K562 (cell line): ENCODE measurements at regions not wholly inside any gene's neighbourhood (a gene's known extent, or its start where the extent isn't known, plus 50 kb on each side); places are given as distances from the start of the nearest gene placed in this dataset.

ENCODE experiments used
- ATAC-seq: fragments of 200-7000 bp; cut with Tn5 transposase; 3 replicates; pipeline ENCODE4 v1.9.1; 2020; ENCODE audit warnings: moderate library complexity
- BruUV-seq: library from RNA; stranded (reverse); fragments of 400-500 nt; replicated peaks from 2 replicates; lab custom pipeline; 2021; lab: Mats Ljungman, UMichigan
- CTCF ChIA-PET: fragments of 300-600 bp; formaldehyde crosslinking; extraction: SDS; loops from one replicate; lab custom pipeline; 2021; ENCODE audit warnings: low intra/inter-chr PET ratio; lab: Yijun Ruan, JAX
- POLR2A ChIA-PET: fragments of 300-600, 350-650 bp; sonication (Branson Sonifier 250); formaldehyde crosslinking; extraction: SDS; loops from one replicate; lab custom pipeline; 2021; ENCODE audit warnings: antibody characterized with exemption, inconsistent platforms; lab: Yijun Ruan, JAX
- DNase-seq, 4 experiments: peaks; one replicate each; pipeline versions ENCODE4 v3.0.0 to v3.0.0-alpha.2; 2011 to 2018; ENCODE audit warnings: low spot score in 3 of 4, mixed read lengths in 3 of 4; ENCODE audit errors: extremely low read depth in 1 of 4
- FAIRE-seq: peaks from 2 replicates; lab custom pipeline; 2011; peaks lifted over from hg19 to GRCh38; lab: Jason Lieb, UNC
- H2AFZ ChIP-seq: 2 replicates; pipeline ENCODE4 v1.6.0; 2011; ENCODE audit warnings: low read depth, low read length, control low read depth, inconsistent platforms
- H3K27ac ChIP-seq: fragments of 200-600 bp; 3 replicates; pipeline ENCODE4 v1.8.0; 2011; ENCODE audit warnings: low read depth, mild to moderate bottlenecking, control low read depth, inconsistent platforms, low read length, moderate library complexity, mixed read lengths; ENCODE audit errors: extremely low read depth
- H3K27me3 ChIP-seq, 2 experiments: fragments of 300-600 bp in 1 of 2; 2 replicates in 1 of 2; 3 replicates in 1 of 2; pipeline versions ENCODE4 v1.6.0 to v1.8.0; 2011; ENCODE audit warnings: inconsistent platforms in 2 of 2, low read length in 2 of 2, mild to moderate bottlenecking in 1 of 2, mixed read lengths in 1 of 2, moderate library complexity in 1 of 2; ENCODE audit not compliant: control insufficient read depth in 2 of 2, insufficient read depth in 2 of 2
- H3K36me3 ChIP-seq: fragments of 300-600 bp; 3 replicates; pipeline ENCODE4 v1.8.0; 2011; ENCODE audit warnings: mild to moderate bottlenecking, low read length, inconsistent platforms; ENCODE audit not compliant: control insufficient read depth, insufficient read depth
- H3K4me1 ChIP-seq, 2 experiments: fragments of 200-600 bp in 1 of 2; replicated peaks in 1 of 2; 2 replicates in 1 of 2; 3 replicates in 1 of 2; pipeline versions ENCODE4 v1.5.1 to v1.8.0; 2011; ENCODE audit warnings: inconsistent platforms in 2 of 2, low read length in 2 of 2, mild to moderate bottlenecking in 1 of 2, mixed read lengths in 1 of 2, moderate library complexity in 1 of 2; ENCODE audit not compliant: control insufficient read depth in 2 of 2, insufficient read depth in 2 of 2
- H3K4me2 ChIP-seq: 2 replicates; pipeline ENCODE4 v1.6.1; 2011; ENCODE audit warnings: low read length, control low read depth, inconsistent platforms, mixed read lengths; ENCODE audit not compliant: insufficient read depth
- H3K4me3 ChIP-seq: fragments of 200-600 bp; sonication (generic), shearing (Covaris generic); 2 replicates; pipeline ENCODE4 v1.5.1; 2016; ENCODE audit warnings: control low read depth, inconsistent platforms
- H3K79me2 ChIP-seq: fragments of 200-600 bp; 3 replicates; pipeline ENCODE4 v1.8.0; 2011; ENCODE audit warnings: low read length, inconsistent platforms; ENCODE audit not compliant: control insufficient read depth, insufficient read depth
- H3K9ac ChIP-seq, 2 experiments: 2 replicates each; pipeline versions ENCODE4 v1.6.0 to v1.6.1; 2011; ENCODE audit warnings: low read depth in 2 of 2, low read length in 2 of 2, control low read depth in 1 of 2, inconsistent platforms in 1 of 2, mild to moderate bottlenecking in 1 of 2, mixed read lengths in 1 of 2; ENCODE audit not compliant: insufficient read depth in 1 of 2
- H3K9me1 ChIP-seq: one replicate; pipeline ENCODE4 v1.6.0; 2011; ENCODE audit warnings: inconsistent platforms, mild to moderate bottlenecking, low read length, moderate library complexity; ENCODE audit not compliant: control insufficient read depth, insufficient read depth
- H3K9me3 ChIP-seq: replicated peaks from 2 replicates; pipeline ENCODE4 v1.5.1; 2011; ENCODE audit warnings: low read depth, low read length, inconsistent platforms; ENCODE audit not compliant: control insufficient read depth, insufficient read depth
- H4K20me1 ChIP-seq: replicated peaks from 2 replicates; pipeline ENCODE4 v1.6.1; 2011; ENCODE audit warnings: low read length, inconsistent platforms, mixed read lengths; ENCODE audit not compliant: control insufficient read depth, insufficient read depth
- ADNP ChIP-seq: fragments of 200-800 bp; sonication (Bioruptor generic); IDR thresholded peaks from 2 replicates; pipeline ENCODE4 v1.6.1; 2016; ENCODE audit warnings: missing genetic modification characterization, missing compliant biosample characterization
- ARID1B ChIP-seq: fragments of 450-650 bp; IDR thresholded peaks from 2 replicates; pipeline ENCODE4 v1.6.1; 2016; ENCODE audit warnings: antibody characterized with exemption, mild to moderate bottlenecking, inconsistent platforms
- CBX8 ChIP-seq: fragments of 200-600 bp; sonication (generic); IDR thresholded peaks from 2 replicates; pipeline ENCODE4 v1.6.1; 2012; ENCODE audit warnings: borderline replicate concordance, mixed run types, low read depth, mild to moderate bottlenecking, moderate library complexity, mixed read lengths, low read length, control low read depth, inconsistent platforms; ENCODE audit not compliant: poor library complexity, severe bottlenecking; ENCODE audit errors: extremely low read depth
- FOSL1 ChIP-seq: fragments of 200-800 bp; sonication (Bioruptor generic); conservative IDR thresholded peaks from 2 replicates; pipeline ENCODE4 v1.6.1; 2016; ENCODE audit warnings: missing genetic modification characterization, missing compliant biosample characterization
- GATA2 ChIP-seq: sonication (generic); formaldehyde crosslinking; IDR thresholded peaks from 2 replicates; pipeline ENCODE4 v1.4.0; 2020; ENCODE audit warnings: mild to moderate bottlenecking, missing genetic modification reagents
- IFI16 ChIP-seq: fragments of 250-450 bp; sonication (Bioruptor Pico); IDR thresholded peaks from 2 replicates; pipeline ENCODE4 v2.1.2; 2022; ENCODE audit warnings: mild to moderate bottlenecking, inconsistent platforms
- STAT5A ChIP-seq: IDR thresholded peaks from 2 replicates; pipeline ENCODE4 v1.6.1; 2012; ENCODE audit warnings: low read length, inconsistent platforms, borderline replicate concordance
- ZBED1 ChIP-seq: IDR thresholded peaks from 2 replicates; pipeline ENCODE4 v1.6.1; 2014
- ZNF311 ChIP-seq: fragments of 250-450 bp; sonication (Bioruptor Pico); IDR thresholded peaks from 2 replicates; pipeline ENCODE4 v1.4.0; 2020; ENCODE audit warnings: mild to moderate bottlenecking, moderate library complexity
- ZNF76 ChIP-seq: fragments of 250-450 bp; sonication (Bioruptor Pico); IDR thresholded peaks from 2 replicates; pipeline ENCODE4 v1.4.0; 2020; ENCODE audit warnings: mild to moderate bottlenecking, moderate library complexity, borderline replicate concordance
- ZNF766 ChIP-seq: fragments of 200-800 bp; sonication (Bioruptor generic); conservative IDR thresholded peaks from 2 replicates; pipeline ENCODE4 v1.6.1; 2016; ENCODE audit warnings: missing genetic modification characterization, missing compliant biosample characterization
- WGBS: fragments of 100-300 bp; shearing (Covaris generic); methylation state at CpG from one replicate; pipeline ENCODE4 v1.1.6; 2016; ENCODE audit warnings: low coverage, mixed read lengths; ENCODE audit not compliant: insufficient coverage; ENCODE audit errors: missing lambda C conversion rate; 5-methylcytosine and 5-hydroxymethylcytosine counted together
- in situ Hi-C: fragments of 300-500 bp; cut with MboI; formaldehyde crosslinking; loops from 4 replicates; pipeline ENCODE4 v1.15.0; 2018; ENCODE audit warnings: inconsistent platforms, mixed read lengths
- intact Hi-C: fragments of 100-400 bp; cut with micrococcal nuclease; formaldehyde crosslinking; loops from 2 replicates; pipeline ENCODE4 v1.14.2; 2022
- TF ChIP-seq, protein P1 (sequence below): sonication (generic); formaldehyde crosslinking; IDR thresholded peaks from 2 replicates; pipeline ENCODE4 v1.9.0; 2022; ENCODE audit warnings: mild to moderate bottlenecking, missing genetic modification reagents
- TF ChIP-seq, protein P2 (sequence below): sonication (generic); formaldehyde crosslinking; IDR thresholded peaks from 2 replicates; pipeline ENCODE4 v1.8.1; 2023; ENCODE audit warnings: mild to moderate bottlenecking, missing genetic modification reagents
- TF ChIP-seq, protein P3 (sequence below): fragments of 250-450 bp; sonication (Bioruptor Pico); IDR thresholded peaks from 2 replicates; pipeline ENCODE4 v1.5.1; 2021; ENCODE audit warnings: mild to moderate bottlenecking

DNA sequence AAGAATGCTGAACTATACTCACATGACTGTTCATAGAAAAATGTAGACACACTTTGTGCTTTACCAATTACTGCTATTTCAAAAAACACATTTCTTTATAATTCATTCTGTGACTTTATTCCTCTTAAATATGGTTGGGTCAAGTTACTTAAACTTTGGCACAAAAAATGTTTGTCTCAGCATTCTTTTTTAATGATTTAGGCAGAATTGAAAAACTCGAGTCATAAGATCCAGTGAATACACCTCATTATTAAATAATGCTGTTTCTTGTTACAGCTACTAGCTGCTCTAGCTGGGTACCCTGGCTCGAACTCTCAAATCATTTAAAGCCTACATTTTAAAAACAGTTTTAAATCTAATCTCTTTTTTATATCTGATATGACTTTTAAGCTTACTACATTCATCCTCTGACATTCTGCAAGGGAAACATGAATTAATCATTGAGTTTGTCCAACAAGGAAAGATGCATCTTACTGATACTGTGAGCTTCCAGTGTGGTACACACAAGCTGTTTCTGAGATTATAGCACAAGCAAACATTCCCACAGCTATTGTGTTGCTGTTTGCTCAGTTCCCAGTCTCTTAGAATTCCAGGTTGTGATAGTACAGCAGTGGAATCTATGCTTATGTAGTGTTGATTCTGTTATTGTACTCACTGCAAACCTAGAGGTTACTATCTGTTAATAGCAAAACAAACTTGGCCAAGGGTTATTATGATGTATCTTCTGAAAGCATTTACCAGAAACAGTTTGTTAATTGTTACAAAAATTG is 746.5 kb downstream of the USP25 start:
- Histone ChIP-seq H3K36me3 (no peaks in the 10 kb centered on the region), H3K4me3 (no peak overlapping the region), H3K79me2 (no peaks in the 10 kb centered on the region), H3K4me2 (no peak overlapping the region), H3K4me1 (no peaks in the 10 kb centered on the region), H2AFZ (no peak overlapping the region), H3K9me3 (no peaks in the 10 kb centered on the region), H4K20me1 (no peaks in the 10 kb centered on the region), H3K27ac (no peak overlapping the region), H3K27me3 (no peaks in the 10 kb centered on the region), H3K9me1 (no peaks in the 10 kb centered on the region), H3K9ac (no peak overlapping the region)
- CTCF ChIA-PET = no interaction called here
- FAIRE-seq (no peak), DNase-seq (no peak), ATAC-seq (no peak)
- no TSS peak for BruUV-seq
- POLR2A ChIA-PET = no interaction called here
- WGBS = 0% methylated on average over 2 of the region's 2 CpGs
- in situ Hi-C loops (no loop called here), intact Hi-C loops (no loop called here)
- TF ChIP-seq ZNF76 (no peak), ARID1B (no peak), GATA2 (CRISPR knock-in tag) (no peak), CBX8 (no peak), ZNF311 (CRISPR knock-in tag) (no peak), ADNP (tag) (no peak), STAT5A (no peak), IFI16 (CRISPR knock-in tag) (no peak), FOSL1 (tag) (no peak), ZBED1 (no peak), ZNF766 (no peak)
- TF ChIP-seq, protein P1, sequence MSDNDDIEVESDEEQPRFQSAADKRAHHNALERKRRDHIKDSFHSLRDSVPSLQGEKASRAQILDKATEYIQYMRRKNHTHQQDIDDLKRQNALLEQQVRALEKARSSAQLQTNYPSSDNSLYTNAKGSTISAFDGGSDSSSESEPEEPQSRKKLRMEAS (CRISPR knock-in tag) = no peak
- TF ChIP-seq, protein P2, sequence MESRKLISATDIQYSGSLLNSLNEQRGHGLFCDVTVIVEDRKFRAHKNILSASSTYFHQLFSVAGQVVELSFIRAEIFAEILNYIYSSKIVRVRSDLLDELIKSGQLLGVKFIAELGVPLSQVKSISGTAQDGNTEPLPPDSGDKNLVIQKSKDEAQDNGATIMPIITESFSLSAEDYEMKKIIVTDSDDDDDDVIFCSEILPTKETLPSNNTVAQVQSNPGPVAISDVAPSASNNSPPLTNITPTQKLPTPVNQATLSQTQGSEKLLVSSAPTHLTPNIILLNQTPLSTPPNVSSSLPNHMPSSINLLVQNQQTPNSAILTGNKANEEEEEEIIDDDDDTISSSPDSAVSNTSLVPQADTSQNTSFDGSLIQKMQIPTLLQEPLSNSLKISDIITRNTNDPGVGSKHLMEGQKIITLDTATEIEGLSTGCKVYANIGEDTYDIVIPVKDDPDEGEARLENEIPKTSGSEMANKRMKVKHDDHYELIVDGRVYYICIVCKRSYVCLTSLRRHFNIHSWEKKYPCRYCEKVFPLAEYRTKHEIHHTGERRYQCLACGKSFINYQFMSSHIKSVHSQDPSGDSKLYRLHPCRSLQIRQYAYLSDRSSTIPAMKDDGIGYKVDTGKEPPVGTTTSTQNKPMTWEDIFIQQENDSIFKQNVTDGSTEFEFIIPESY = no peak
- TF ChIP-seq, protein P3, sequence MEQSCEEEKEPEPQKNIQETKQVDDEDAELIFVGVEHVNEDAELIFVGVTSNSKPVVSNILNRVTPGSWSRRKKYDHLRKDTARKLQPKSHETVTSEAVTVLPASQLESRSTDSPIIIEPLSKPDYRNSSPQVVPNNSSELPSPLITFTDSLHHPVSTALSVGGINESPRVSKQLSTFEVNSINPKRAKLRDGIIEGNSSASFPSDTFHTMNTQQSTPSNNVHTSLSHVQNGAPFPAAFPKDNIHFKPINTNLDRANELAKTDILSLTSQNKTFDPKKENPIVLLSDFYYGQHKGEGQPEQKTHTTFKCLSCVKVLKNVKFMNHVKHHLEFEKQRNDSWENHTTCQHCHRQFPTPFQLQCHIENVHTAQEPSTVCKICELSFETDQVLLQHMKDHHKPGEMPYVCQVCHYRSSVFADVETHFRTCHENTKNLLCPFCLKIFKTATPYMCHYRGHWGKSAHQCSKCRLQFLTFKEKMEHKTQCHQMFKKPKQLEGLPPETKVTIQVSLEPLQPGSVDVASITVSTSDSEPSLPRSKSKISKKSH (CRISPR knock-in tag) = no peak
